ENCODE measurements at regions not wholly inside any gene's neighbourhood (a gene's known extent, or its start where the extent isn't known, plus 50 kb on each side); places are given as distances from the start of the nearest gene placed in this dataset.
"Not testable (repeated sequence)": the region's sequence is repeated elsewhere in the genome, so short reads cannot be mapped to it uniquely, and the experiment has no call there.

DNA sequence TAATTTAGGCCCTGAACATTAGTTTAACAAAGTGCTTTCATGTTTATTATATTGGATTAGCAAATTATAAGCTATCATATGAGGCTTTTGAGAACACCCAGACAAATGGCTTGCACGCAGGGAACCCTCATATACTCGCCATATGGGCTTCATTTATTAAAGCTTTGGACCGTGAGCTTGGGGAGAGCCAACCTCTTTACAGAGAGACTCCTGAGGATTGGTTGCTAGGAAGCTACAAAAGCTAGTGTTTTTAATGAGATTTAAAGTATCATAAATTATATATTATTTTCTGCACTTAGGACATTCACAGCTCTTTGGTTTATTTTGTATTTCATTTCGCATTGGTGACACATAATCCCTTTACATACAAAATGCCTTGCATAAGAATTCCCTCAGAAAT, 193.8 kb upstream of the TOX3 start:
- H3K36me3 Mint-ChIP-seq = no peaks in the 10 kb centered on the region
- H3K4me3 Mint-ChIP-seq = no peak overlapping the region

GRCh38 chr16:52740333-52740732, 193.4 kb upstream of the TOX3 start:
- H3K9me3 ChIP-seq (ENCODE audit: control insufficient read depth in 2 of 2, low read length in 2 of 2) = no peaks in the 10 kb centered on the region
- no peaks in the 10 kb centered on the region for H3K36me3 Mint-ChIP-seq
- no peaks in the 10 kb centered on the region for H3K27me3 Mint-ChIP-seq
- no peak overlapping the region for H3K27ac Mint-ChIP-seq
- no peak overlapping the region for H3K4me3 Mint-ChIP-seq
- no peak overlapping the region for H3K27ac ChIP-seq (ENCODE audit: insufficient read depth, low read length, poor library complexity, severe bottlenecking)
- no peak for ATAC-seq (ENCODE audit: low read depth in 2 of 2)
- H3K4me1 ChIP-seq (ENCODE audit: control insufficient read depth, insufficient read depth, low read length, poor library complexity, severe bottlenecking) = no peaks in the 10 kb centered on the region
- no peak for DNase-seq
- H3K36me3 ChIP-seq (ENCODE audit: control insufficient read depth, insufficient read depth, low read length) = no peaks in the 10 kb centered on the region
- H3K9me3 Mint-ChIP-seq = peaks cover 0 to 9% (median 5%) of the 10 kb centered on the region in 7 donors
- H3K4me3 ChIP-seq (ENCODE audit: low read depth, low read length) = no peak overlapping the region
- no peaks in the 10 kb centered on the region for H3K27me3 ChIP-seq (ENCODE audit: control insufficient read depth, insufficient read depth, low read length)
- H3K4me1 Mint-ChIP-seq = no peaks in the 10 kb centered on the region

More for the DNA sequence above, 193.8 kb upstream of the TOX3 start:
- ATAC-seq (ENCODE audit: low read depth in 2 of 2) (no peak), DNase-seq (no peak)
- Histone ChIP-seq H3K9me3 (ENCODE audit: control insufficient read depth in 2 of 2, low read length in 2 of 2) (no peaks in the 10 kb centered on the region), H3K27ac (ENCODE audit: insufficient read depth, low read length, poor library complexity, severe bottlenecking) (no peak overlapping the region), H3K27me3 (ENCODE audit: control insufficient read depth, insufficient read depth, low read length) (no peaks in the 10 kb centered on the region), H3K36me3 (ENCODE audit: control insufficient read depth, insufficient read depth, low read length) (no peaks in the 10 kb centered on the region), H3K4me3 (ENCODE audit: low read depth, low read length) (no peak overlapping the region), H3K4me1 (ENCODE audit: control insufficient read depth, insufficient read depth, low read length, poor library complexity, severe bottlenecking) (no peaks in the 10 kb centered on the region)
- Mint-ChIP-seq H3K27ac (no peak overlapping the region), H3K27me3 (no peaks in the 10 kb centered on the region), H3K4me1 (no peaks in the 10 kb centered on the region), H3K9me3 (peaks cover 0 to 9% (median 4%) of the 10 kb centered on the region in 7 donors)

GRCh38 chr16:52738992-52739391, 192.0 kb upstream of the TOX3 start:
- not testable (repeated sequence) for H3K4me3 ChIP-seq (ENCODE audit: low read depth, low read length); H3K9me3 Mint-ChIP-seq; H3K27ac Mint-ChIP-seq; H3K27me3 ChIP-seq (ENCODE audit: control insufficient read depth, insufficient read depth, low read length); H3K4me3 Mint-ChIP-seq; H3K4me1 ChIP-seq (ENCODE audit: control insufficient read depth, insufficient read depth, low read length, poor library complexity, severe bottlenecking); H3K27ac ChIP-seq (ENCODE audit: insufficient read depth, low read length, poor library complexity, severe bottlenecking); H3K36me3 Mint-ChIP-seq; DNase-seq; H3K36me3 ChIP-seq (ENCODE audit: control insufficient read depth, insufficient read depth, low read length); H3K27me3 Mint-ChIP-seq; H3K9me3 ChIP-seq (ENCODE audit: control insufficient read depth in 2 of 2, low read length in 2 of 2); H3K4me1 Mint-ChIP-seq; ATAC-seq (ENCODE audit: low read depth in 2 of 2)

DNA sequence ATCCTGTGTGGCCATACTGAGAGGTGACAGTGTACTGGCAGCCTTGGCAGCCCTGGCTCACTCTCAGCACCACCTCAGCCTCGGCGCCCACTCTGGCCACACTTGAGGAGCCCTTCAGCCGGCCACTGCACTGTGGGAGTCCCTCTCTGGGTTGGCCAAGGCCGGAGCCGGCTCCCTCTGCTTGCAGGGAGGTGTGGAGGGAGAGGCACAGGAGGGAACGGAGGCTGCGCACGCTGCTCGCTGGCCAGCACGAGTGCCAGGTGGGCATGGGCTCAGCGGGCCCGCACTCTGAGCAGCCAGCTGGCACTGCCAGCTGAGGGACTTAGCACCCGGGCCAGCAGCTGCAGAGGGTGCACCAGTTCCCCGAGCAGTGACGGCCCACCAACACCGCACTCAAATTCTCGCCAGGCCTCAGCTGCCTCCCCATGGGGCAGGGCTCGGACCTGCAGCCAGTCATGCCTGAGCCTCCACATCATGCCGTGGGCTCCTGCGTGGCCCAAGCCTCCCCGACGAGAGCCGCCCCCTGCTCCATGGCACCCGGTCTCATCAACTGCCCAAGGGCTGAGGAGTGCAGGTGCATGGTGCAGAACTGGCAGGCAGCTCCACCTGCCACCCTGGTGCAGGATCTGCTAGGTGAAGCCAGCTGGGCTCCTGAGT, 184.4 kb upstream of the TOX3 start:
- no peak for DNase-seq
- H3K27ac Mint-ChIP-seq = no peak overlapping the region
- H3K27ac ChIP-seq (ENCODE audit: insufficient read depth, low read length, poor library complexity, severe bottlenecking) = no peak overlapping the region
- peaks cover 0 to 8% (median 2%) of the 10 kb centered on the region in 7 donors for H3K9me3 Mint-ChIP-seq
- H3K9me3 ChIP-seq (ENCODE audit: control insufficient read depth in 2 of 2, low read length in 2 of 2) = no peaks in the 10 kb centered on the region
- no peaks in the 10 kb centered on the region for H3K4me1 Mint-ChIP-seq
- no peaks in the 10 kb centered on the region for H3K36me3 Mint-ChIP-seq
- no peaks in the 10 kb centered on the region for H3K4me1 ChIP-seq (ENCODE audit: control insufficient read depth, insufficient read depth, low read length, poor library complexity, severe bottlenecking)
- no peak overlapping the region for H3K4me3 ChIP-seq (ENCODE audit: low read depth, low read length)
- ATAC-seq (ENCODE audit: low read depth in 2 of 2) = no peak
- no peak overlapping the region for H3K4me3 Mint-ChIP-seq
- H3K27me3 Mint-ChIP-seq = no peaks in the 10 kb centered on the region
- H3K36me3 ChIP-seq (ENCODE audit: control insufficient read depth, insufficient read depth, low read length) = no peaks in the 10 kb centered on the region
- no peaks in the 10 kb centered on the region for H3K27me3 ChIP-seq (ENCODE audit: control insufficient read depth, insufficient read depth, low read length)

GRCh38 chr16:52729731-52730130, 182.8 kb upstream of the TOX3 start:
- ATAC-seq (ENCODE audit: low read depth in 2 of 2) (no peak), DNase-seq (no peak)
- peaks cover 0 to 7% (median 2%) of the 10 kb centered on the region in 7 donors for H3K9me3 Mint-ChIP-seq

GRCh38 chr16:52727849-52728248, 180.9 kb upstream of the TOX3 start:
- no peak for ATAC-seq (ENCODE audit: low read depth in 2 of 2)

More at GRCh38 chr16:52729731-52730130, 182.8 kb upstream of the TOX3 start:
- no peaks in the 10 kb centered on the region for H3K27me3 Mint-ChIP-seq
- H3K4me1 Mint-ChIP-seq = no peaks in the 10 kb centered on the region
- Histone ChIP-seq H3K36me3 (ENCODE audit: control insufficient read depth, insufficient read depth, low read length) (no peaks in the 10 kb centered on the region), H3K27ac (ENCODE audit: insufficient read depth, low read length, poor library complexity, severe bottlenecking) (no peak overlapping the region), H3K9me3 (ENCODE audit: control insufficient read depth in 2 of 2, low read length in 2 of 2) (no peaks in the 10 kb centered on the region), H3K4me3 (ENCODE audit: low read depth, low read length) (no peak overlapping the region), H3K27me3 (ENCODE audit: control insufficient read depth, insufficient read depth, low read length) (no peaks in the 10 kb centered on the region), H3K4me1 (ENCODE audit: control insufficient read depth, insufficient read depth, low read length, poor library complexity, severe bottlenecking) (no peaks in the 10 kb centered on the region)
- no peaks in the 10 kb centered on the region for H3K36me3 Mint-ChIP-seq
- H3K27ac Mint-ChIP-seq = no peak overlapping the region
- no peak overlapping the region for H3K4me3 Mint-ChIP-seq

GRCh38 chr16:52727441-52727840, 180.5 kb upstream of the TOX3 start:
- H3K27ac ChIP-seq (ENCODE audit: insufficient read depth, low read length, poor library complexity, severe bottlenecking) = no peak overlapping the region
- Mint-ChIP-seq H3K4me3 (no peak overlapping the region), H3K27ac (no peak overlapping the region), H3K36me3 (no peaks in the 10 kb centered on the region), H3K4me1 (no peaks in the 10 kb centered on the region), H3K9me3 (peaks cover 0 to 5% (median 2%) of the 10 kb centered on the region in 7 donors), H3K27me3 (no peaks in the 10 kb centered on the region)
- no peak overlapping the region for H3K4me3 ChIP-seq (ENCODE audit: low read depth, low read length)
- H3K36me3 ChIP-seq (ENCODE audit: control insufficient read depth, insufficient read depth, low read length) = no peaks in the 10 kb centered on the region
- H3K4me1 ChIP-seq (ENCODE audit: control insufficient read depth, insufficient read depth, low read length, poor library complexity, severe bottlenecking) = no peaks in the 10 kb centered on the region
- H3K9me3 ChIP-seq (ENCODE audit: control insufficient read depth in 2 of 2, low read length in 2 of 2) = no peaks in the 10 kb centered on the region
- ATAC-seq (ENCODE audit: low read depth in 2 of 2) (no peak), DNase-seq (no peak)
- H3K27me3 ChIP-seq (ENCODE audit: control insufficient read depth, insufficient read depth, low read length) = no peaks in the 10 kb centered on the region

More at GRCh38 chr16:52727849-52728248, 180.9 kb upstream of the TOX3 start:
- H3K27ac Mint-ChIP-seq = no peak overlapping the region
- no peak overlapping the region for H3K4me3 ChIP-seq (ENCODE audit: low read depth, low read length)
- H3K9me3 ChIP-seq (ENCODE audit: control insufficient read depth in 2 of 2, low read length in 2 of 2) = no peaks in the 10 kb centered on the region
- H3K9me3 Mint-ChIP-seq = peaks cover 0 to 7% (median 2%) of the 10 kb centered on the region in 7 donors
- H3K4me1 Mint-ChIP-seq = no peaks in the 10 kb centered on the region
- no peak for DNase-seq
- H3K27me3 ChIP-seq (ENCODE audit: control insufficient read depth, insufficient read depth, low read length) = no peaks in the 10 kb centered on the region
- H3K27ac ChIP-seq (ENCODE audit: insufficient read depth, low read length, poor library complexity, severe bottlenecking) = no peak overlapping the region
- no peaks in the 10 kb centered on the region for H3K36me3 ChIP-seq (ENCODE audit: control insufficient read depth, insufficient read depth, low read length)
- no peak overlapping the region for H3K4me3 Mint-ChIP-seq
- H3K36me3 Mint-ChIP-seq = no peaks in the 10 kb centered on the region
- no peaks in the 10 kb centered on the region for H3K4me1 ChIP-seq (ENCODE audit: control insufficient read depth, insufficient read depth, low read length, poor library complexity, severe bottlenecking)
- H3K27me3 Mint-ChIP-seq = no peaks in the 10 kb centered on the region

DNA sequence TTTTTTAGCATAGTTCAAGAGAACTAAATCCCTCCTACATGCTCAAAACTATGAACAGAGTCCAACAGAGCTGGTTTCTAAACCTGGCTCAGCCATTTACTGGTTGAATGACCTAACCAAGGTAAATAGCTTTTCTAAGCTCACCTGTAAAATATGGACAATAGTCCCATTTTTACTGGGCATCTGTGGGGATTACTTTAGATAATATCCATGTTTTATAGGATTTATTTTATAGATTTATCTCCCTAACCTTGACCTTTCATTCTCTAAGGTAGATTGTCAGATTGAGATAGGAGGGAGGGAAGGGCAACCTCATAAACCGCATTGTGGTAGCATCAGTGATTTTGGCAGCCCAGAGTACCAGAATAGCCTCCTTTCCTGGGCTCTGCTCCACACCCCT, 178.5 kb upstream of the TOX3 start:
- Mint-ChIP-seq H3K9me3 (peaks cover 0 to 4% (median 3%) of the 10 kb centered on the region in 7 donors), H3K36me3 (no peaks in the 10 kb centered on the region), H3K4me1 (no peaks in the 10 kb centered on the region), H3K27ac (no peak overlapping the region), H3K27me3 (no peaks in the 10 kb centered on the region), H3K4me3 (no peak overlapping the region)
- Histone ChIP-seq H3K27ac (ENCODE audit: insufficient read depth, low read length, poor library complexity, severe bottlenecking) (no peak overlapping the region), H3K9me3 (ENCODE audit: control insufficient read depth in 2 of 2, low read length in 2 of 2) (no peaks in the 10 kb centered on the region), H3K4me1 (ENCODE audit: control insufficient read depth, insufficient read depth, low read length, poor library complexity, severe bottlenecking) (no peaks in the 10 kb centered on the region), H3K36me3 (ENCODE audit: control insufficient read depth, insufficient read depth, low read length) (no peaks in the 10 kb centered on the region), H3K4me3 (ENCODE audit: low read depth, low read length) (no peak overlapping the region), H3K27me3 (ENCODE audit: control insufficient read depth, insufficient read depth, low read length) (no peaks in the 10 kb centered on the region)
- no peak for DNase-seq
- ATAC-seq (ENCODE audit: low read depth in 2 of 2) = no peak

Measured in CD4-positive, CD25-positive, alpha-beta regulatory T cell (primary cell).